GM23338 (cell line): ENCODE measurements at regions not wholly inside any gene's neighbourhood (a gene's known extent, or its start where the extent isn't known, plus 50 kb on each side); places are given as distances from the start of the nearest gene placed in this dataset.

Source experiments
- ATAC-seq: fragments of 200-7000 bp; cut with Tn5 transposase; 3 replicates; pipeline ENCODE4 v1.9.1; 2020
- DNase-seq: peaks from one replicate; pipeline ENCODE4 v3.0.0-alpha.2; 2015; ENCODE audit warnings: low spot score
- H2AFZ ChIP-seq: fragments of 200-600 bp; sonication (generic); 2 replicates; pipeline ENCODE4 v1.8.0; 2016; ENCODE audit warnings: antibody characterized with exemption, mild to moderate bottlenecking, moderate library complexity
- H3F3A ChIP-seq: fragments of 200-600 bp; sonication (generic); replicated peaks from 2 replicates; pipeline ENCODE4 v1.8.0; 2017; ENCODE audit warnings: antibody characterized with exemption, mixed run types, low read depth
- H3K27ac ChIP-seq: fragments of 200-600 bp; sonication (generic); 2 replicates; pipeline ENCODE4 v1.6.1; 2016; ENCODE audit warnings: low read depth
- H3K27me3 ChIP-seq: fragments of 200-600 bp; sonication (generic); 2 replicates; pipeline ENCODE4 v1.8.0; 2016; ENCODE audit warnings: mild to moderate bottlenecking, mixed run types, moderate library complexity; ENCODE audit not compliant: insufficient read depth
- H3K36me3 ChIP-seq: fragments of 200-600 bp; sonication (generic); 2 replicates; pipeline ENCODE4 v1.8.0; 2016; ENCODE audit warnings: mild to moderate bottlenecking; ENCODE audit not compliant: insufficient read depth
- H3K4me1 ChIP-seq: fragments of 200-600 bp; sonication (generic); 2 replicates; pipeline ENCODE4 v1.8.0; 2016; ENCODE audit warnings: mild to moderate bottlenecking, moderate library complexity; ENCODE audit not compliant: insufficient read depth
- H3K4me2 ChIP-seq: fragments of 200-600 bp; sonication (generic); 2 replicates; pipeline ENCODE4 v1.7.1; 2017; ENCODE audit warnings: mixed run types
- H3K4me3 ChIP-seq: fragments of 200-600 bp; sonication (generic); 2 replicates; pipeline ENCODE4 v1.6.1; 2016; ENCODE audit warnings: mixed run types
- H3K79me2 ChIP-seq: fragments of 200-600 bp; sonication (generic); replicated peaks from 2 replicates; pipeline ENCODE4 v1.8.0; 2017; ENCODE audit warnings: mild to moderate bottlenecking; ENCODE audit not compliant: insufficient read depth
- H3K9me2 ChIP-seq: fragments of 200-600 bp; sonication (generic); 2 replicates; pipeline ENCODE4 v1.8.0; 2017; ENCODE audit not compliant: insufficient read depth
- H4K20me1 ChIP-seq: fragments of 200-600 bp; sonication (generic); replicated peaks from 2 replicates; pipeline ENCODE4 v1.8.0; 2017; ENCODE audit warnings: mild to moderate bottlenecking; ENCODE audit not compliant: insufficient read depth
- H3K27ac Mint-ChIP-seq: 2 replicates; pipeline ENCODE4 v1.8.0; 2020; ENCODE audit warnings: inconsistent platforms, mild to moderate bottlenecking, moderate library complexity, mixed read lengths
- H3K27me3 Mint-ChIP-seq: 3 replicates; pipeline ENCODE4 v1.8.0; 2022; ENCODE audit warnings: low read depth, mild to moderate bottlenecking, moderate library complexity, mixed read lengths, inconsistent platforms; ENCODE audit not compliant: insufficient read depth, poor library complexity
- H3K36me3 Mint-ChIP-seq: 3 replicates; pipeline ENCODE4 v1.8.0; 2021; ENCODE audit warnings: low read depth, mild to moderate bottlenecking, inconsistent platforms, moderate library complexity, mixed read lengths
- H3K4me1 Mint-ChIP-seq: 3 replicates; pipeline ENCODE4 v1.8.0; 2020; ENCODE audit warnings: mild to moderate bottlenecking, inconsistent platforms, mixed read lengths
- H3K4me3 Mint-ChIP-seq: 3 replicates; pipeline ENCODE4 v1.8.0; 2021; ENCODE audit warnings: moderate library complexity, mild to moderate bottlenecking, inconsistent platforms, mixed read lengths
- H3K9me3 Mint-ChIP-seq: 3 replicates; pipeline ENCODE4 v1.8.0; 2020; ENCODE audit warnings: moderate library complexity, mild to moderate bottlenecking, inconsistent platforms, mixed read lengths
- CREB1 ChIP-seq: fragments of 250-450 bp; sonication (Bioruptor Pico); IDR thresholded peaks from 2 replicates; pipeline ENCODE4 v1.5.0; 2020; ENCODE audit warnings: low read depth, mild to moderate bottlenecking, moderate library complexity
- CTCF ChIP-seq, 2 experiments: fragments of 200-600 bp in 1 of 2; sonication (generic) in 1 of 2; conservative IDR thresholded peaks; 2 replicates each; pipeline versions ENCODE4 v1.5.1 to v1.6.1; 2016 to 2017; ENCODE audit warnings: antibody characterized with exemption in 2 of 2, low read depth in 2 of 2, mild to moderate bottlenecking in 2 of 2, moderate library complexity in 1 of 2
- ETS1 ChIP-seq: IDR thresholded peaks from 2 replicates; pipeline ENCODE4 v1.6.1; 2016; ENCODE audit warnings: antibody characterized with exemption
- EZH2phosphoT487 ChIP-seq: fragments of 200-600 bp; sonication (generic); IDR thresholded peaks from one replicate; pipeline ENCODE4 v1.8.1; 2018; ENCODE audit warnings: antibody characterized with exemption; ENCODE audit not compliant: unreplicated experiment
- JUNB ChIP-seq: IDR thresholded peaks from one replicate; pipeline ENCODE4 v1.6.1; 2016; ENCODE audit warnings: antibody characterized with exemption; ENCODE audit not compliant: unreplicated experiment
- NANOG ChIP-seq: IDR thresholded peaks from 2 replicates; pipeline ENCODE4 v1.6.1; 2016; ENCODE audit warnings: antibody characterized with exemption, borderline replicate concordance
- POLR2AphosphoS5 ChIP-seq: IDR thresholded peaks from 2 replicates; pipeline ENCODE4 v1.6.1; 2016; ENCODE audit warnings: antibody characterized with exemption, low read depth
- REST ChIP-seq: IDR thresholded peaks from one replicate; pipeline ENCODE4 v1.6.1; 2018; ENCODE audit warnings: antibody characterized with exemption; ENCODE audit not compliant: unreplicated experiment
- STAT1 ChIP-seq: IDR thresholded peaks from one replicate; pipeline ENCODE4 v1.6.1; 2016; ENCODE audit warnings: antibody characterized with exemption; ENCODE audit not compliant: unreplicated experiment
- ZNF331 ChIP-seq: fragments of 250-450 bp; sonication (Bioruptor Pico); IDR thresholded peaks from 2 replicates; pipeline ENCODE4 v1.5.0; 2020; ENCODE audit warnings: low read depth, mild to moderate bottlenecking, moderate library complexity

GRCh38 chr9:106149956-106150355, 455.6 kb downstream of the TMEM38B start:
- no peak overlapping the region for H3K4me3 ChIP-seq
- H3K36me3 ChIP-seq, result no peaks in the 10 kb centered on the region
- peaks cover 3% of the 10 kb centered on the region; the same call in 1 of the 3 replicates for H3K9me3 Mint-ChIP-seq
- no peak overlapping the region for H2AFZ ChIP-seq
- H3K27me3 Mint-ChIP-seq, result peaks cover 2% of the 10 kb centered on the region
- no peak overlapping the region for H3K27ac ChIP-seq
- no peaks in the 10 kb centered on the region for H3K36me3 Mint-ChIP-seq
- no peaks in the 10 kb centered on the region for H3K4me1 ChIP-seq
- H3K9me2 ChIP-seq, result no peaks in the 10 kb centered on the region
- TF ChIP-seq ZNF331 (CRISPR knock-in tag) (no peak), CREB1 (CRISPR knock-in tag) (no peak), EZH2phosphoT487 (no peak), NANOG (no peak), CTCF (conservative IDR thresholded peaks at IDR 0.05; ENCODE audit: low read depth in 2 of 2) (no peak)
- no peaks in the 10 kb centered on the region for H3K4me1 Mint-ChIP-seq
- ATAC-seq (no peak), DNase-seq (no peak)
- no peaks in the 10 kb centered on the region for H3K27me3 ChIP-seq
- no peak overlapping the region for H3K4me3 Mint-ChIP-seq
- no peaks in the 10 kb centered on the region for H3F3A ChIP-seq
- no peaks in the 10 kb centered on the region for H4K20me1 ChIP-seq
- H3K27ac Mint-ChIP-seq, result no peak overlapping the region
- no peaks in the 10 kb centered on the region for H3K79me2 ChIP-seq
- no peak overlapping the region for H3K4me2 ChIP-seq

GRCh38 chr9:106156465-106156864, 462.1 kb downstream of the TMEM38B start:
- H3K4me3 ChIP-seq, result no peak overlapping the region
- H3K4me2 ChIP-seq, result no peak overlapping the region
- ATAC-seq (no peak), DNase-seq (no peak)
- Mint-ChIP-seq H3K36me3 (no peaks in the 10 kb centered on the region), H3K4me1 (peaks cover 3% of the 10 kb centered on the region; the same call in 1 of the 3 replicates), H3K4me3 (no peak overlapping the region), H3K27me3 (peaks cover 4% of the 10 kb centered on the region), H3K27ac (no peak overlapping the region), H3K9me3 (no peaks in the 10 kb centered on the region)
- no peaks in the 10 kb centered on the region for H3F3A ChIP-seq
- H3K9me2 ChIP-seq, result peaks cover 12% of the 10 kb centered on the region; the same call in 1 of the 2 replicates
- H4K20me1 ChIP-seq, result no peaks in the 10 kb centered on the region
- no peak overlapping the region for H3K27ac ChIP-seq
- no peaks in the 10 kb centered on the region for H3K79me2 ChIP-seq
- H3K27me3 ChIP-seq, result no peaks in the 10 kb centered on the region
- H3K4me1 ChIP-seq, result 0 out of 2 replicates have a peak, but pooled peaks cover 3% of the 10 kb centered on the region
- no peak overlapping the region for H2AFZ ChIP-seq
- no peaks in the 10 kb centered on the region for H3K36me3 ChIP-seq
- TF ChIP-seq ETS1 (no peak), POLR2AphosphoS5 (no peak), ZNF331 (CRISPR knock-in tag) (no peak), REST (no peak), CREB1 (CRISPR knock-in tag) (no peak), STAT1 (no peak), EZH2phosphoT487 (no peak), CTCF (conservative IDR thresholded peaks at IDR 0.05; ENCODE audit: low read depth in 2 of 2) (no peak), JUNB (no peak)
